Subcutaneous abdominal adipose tissue (tissue), 5 donors: ENCODE measurements at regions not wholly inside any gene's neighbourhood (a gene's known extent, or its start where the extent isn't known, plus 50 kb on each side); places are given as distances from the start of the nearest gene placed in this dataset.

Experiments
- H3K27ac ChIP-seq: one replicate; pipeline ENCODE4 v1.7.0; 2013; ENCODE audit warnings: low read depth, mild to moderate bottlenecking, inconsistent platforms, low read length, moderate library complexity
- H3K27me3 ChIP-seq, 5 donors: one replicate each; pipeline ENCODE4 v1.7.0; 2013; ENCODE audit warnings: low read length in 5 of 5, inconsistent platforms in 1 of 5; ENCODE audit not compliant: control insufficient read depth in 5 of 5, insufficient read depth in 4 of 5
- H3K36me3 ChIP-seq, 5 donors: one replicate each; pipeline ENCODE4 v1.7.0; 2013; ENCODE audit warnings: low read length in 5 of 5; ENCODE audit not compliant: control insufficient read depth in 5 of 5, insufficient read depth in 5 of 5
- H3K4me1 ChIP-seq, 5 donors: one replicate each; pipeline ENCODE4 v1.7.0; 2013; ENCODE audit warnings: low read length in 5 of 5, mild to moderate bottlenecking in 3 of 5, moderate library complexity in 1 of 5; ENCODE audit not compliant: control insufficient read depth in 5 of 5, insufficient read depth in 5 of 5
- H3K4me3 ChIP-seq, 5 donors: one replicate each; pipeline ENCODE4 v1.7.0; 2013; ENCODE audit warnings: low read length in 5 of 5, low read depth in 1 of 5
- H3K9ac ChIP-seq, 5 donors: one replicate each; pipeline ENCODE4 v1.7.0; 2013; ENCODE audit warnings: low read length in 5 of 5, mild to moderate bottlenecking in 4 of 5, moderate library complexity in 3 of 5
- H3K9me3 ChIP-seq, 5 donors: one replicate each; pipeline ENCODE4 v1.7.0; 2013; ENCODE audit warnings: low read length in 5 of 5; ENCODE audit not compliant: control insufficient read depth in 5 of 5
- donor health status: healthy.
- donor health status: healthy.
- donor health status: healthy.
- donor health status: healthy.
- donor health status: healthy.

- H3K4me3 ChIP-seq, result no peak overlapping the region
- H3K36me3 ChIP-seq, result no peaks in the 10 kb centered on the region
- H3K27ac ChIP-seq, result no peak overlapping the region
- H3K27me3 ChIP-seq, result no peaks in the 10 kb centered on the region
- no peak overlapping the region for H3K9ac ChIP-seq
- peaks cover 0 to 3% (median 0%) of the 10 kb centered on the region in 5 donors for H3K9me3 ChIP-seq
- peaks cover 0 to 3% (median 0%) of the 10 kb centered on the region in 5 donors for H3K4me1 ChIP-seq
These were observed 585.0 kb downstream of the NR4A2 start for GRCh38 chr2:155747531-155747930.

DNA sequence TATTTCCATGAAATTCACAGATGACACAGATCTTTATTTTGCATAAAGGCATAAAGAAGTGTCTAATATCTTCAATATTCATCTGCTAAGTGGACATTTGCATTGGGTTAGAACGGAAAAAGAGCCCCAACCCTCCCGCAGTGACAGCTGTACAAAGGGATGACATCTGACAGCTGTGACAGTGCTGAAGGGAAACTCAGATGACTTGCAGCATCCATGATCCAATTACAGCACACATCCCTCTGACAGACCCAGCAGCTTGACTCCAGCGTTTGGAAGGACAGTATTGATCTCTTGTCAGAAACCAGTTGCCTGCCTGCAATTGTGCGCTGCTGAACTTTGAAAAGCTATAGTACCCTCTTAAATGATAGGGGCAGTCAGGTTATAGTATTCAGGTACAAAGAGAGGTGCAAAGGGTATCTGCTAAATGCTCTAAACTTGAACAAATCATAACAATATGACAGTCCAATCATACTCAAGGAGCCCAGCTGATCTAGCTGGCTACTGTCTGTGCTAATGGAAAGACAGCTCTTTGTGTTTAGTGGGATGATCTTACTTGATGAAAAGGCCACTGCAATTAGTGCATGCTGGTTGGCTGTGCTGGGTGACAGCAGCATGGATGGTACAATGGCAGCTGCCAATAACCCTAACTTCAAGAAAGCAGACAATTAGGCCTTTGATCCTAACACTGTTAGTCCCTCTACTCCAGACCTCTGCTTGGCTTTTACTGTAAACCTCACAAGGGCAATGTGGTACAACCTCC, 599.2 kb downstream of the NR4A2 start:
- no peaks in the 10 kb centered on the region for H3K9me3 ChIP-seq
- H3K27ac ChIP-seq, result no peak overlapping the region
- H3K4me1 ChIP-seq, result no peaks in the 10 kb centered on the region
- H3K36me3 ChIP-seq, result no peaks in the 10 kb centered on the region
- no peak overlapping the region for H3K4me3 ChIP-seq
- H3K27me3 ChIP-seq, result peaks cover 0 to 2% (median 0%) of the 10 kb centered on the region in 5 donors
- H3K9ac ChIP-seq, result no peak overlapping the region

- Histone ChIP-seq H3K9me3 (no peaks in the 10 kb centered on the region), H3K4me3 (no peak overlapping the region), H3K36me3 (no peaks in the 10 kb centered on the region), H3K27me3 (peaks cover 0 to 4% (median 3%) of the 10 kb centered on the region in 5 donors), H3K4me1 (no peaks in the 10 kb centered on the region), H3K27ac (no peak overlapping the region), H3K9ac (no peak overlapping the region)
These were observed 601.7 kb downstream of the NR4A2 start for GRCh38 chr2:155730804-155731203.

DNA sequence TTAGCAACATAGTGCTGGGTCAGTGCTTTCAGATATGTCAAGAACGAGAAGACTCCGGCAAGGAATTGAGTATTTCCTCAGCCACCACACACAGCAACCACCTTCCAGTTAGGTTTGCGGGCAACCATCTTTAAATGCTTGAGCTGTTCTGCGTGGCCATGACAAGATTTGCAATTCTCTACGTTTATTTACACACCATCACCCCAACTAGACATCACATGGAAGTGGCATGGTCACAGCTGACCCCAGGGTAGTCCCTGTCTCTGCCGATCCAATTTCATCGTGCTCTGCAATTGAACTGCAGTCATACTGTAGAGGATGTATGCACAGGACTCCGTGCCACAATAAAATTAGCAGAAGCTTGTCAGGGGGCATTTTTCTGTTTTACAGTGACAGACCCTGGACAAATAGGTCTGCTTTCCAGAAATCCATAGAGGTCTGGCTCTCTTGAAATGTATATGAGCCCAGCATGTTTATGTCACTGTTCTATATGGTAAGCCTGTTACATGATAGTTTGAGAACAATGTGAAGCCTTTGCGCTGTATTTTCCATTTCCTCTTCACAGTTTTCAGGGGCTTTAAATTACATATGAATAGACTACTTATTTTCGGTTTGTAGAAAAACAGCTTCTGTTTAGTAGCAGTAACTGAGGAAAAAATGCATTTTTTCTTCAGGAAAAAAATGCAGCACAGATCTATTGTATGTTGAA, 605.2 kb downstream of the NR4A2 start:
- H3K4me1 ChIP-seq, result no peaks in the 10 kb centered on the region
- no peaks in the 10 kb centered on the region for H3K36me3 ChIP-seq
- no peaks in the 10 kb centered on the region for H3K9me3 ChIP-seq
- H3K27me3 ChIP-seq, result peaks cover 0 to 4% (median 3%) of the 10 kb centered on the region in 5 donors
- H3K4me3 ChIP-seq, result peak overlapping the region in 2 of 5 donors; percentile 24 to 48
- H3K27ac ChIP-seq, result no peak overlapping the region
- H3K9ac ChIP-seq, result no peak overlapping the region

- H3K4me1 ChIP-seq, result no peaks in the 10 kb centered on the region
These were observed 610.2 kb downstream of the NR4A2 start for GRCh38 chr2:155722290-155722689.

GRCh38 chr2:155715705-155716104, 616.8 kb downstream of the NR4A2 start:
- Histone ChIP-seq H3K27me3 (no peaks in the 10 kb centered on the region), H3K9me3 (no peaks in the 10 kb centered on the region), H3K9ac (no peak overlapping the region), H3K4me1 (no peaks in the 10 kb centered on the region), H3K4me3 (no peak overlapping the region), H3K36me3 (no peaks in the 10 kb centered on the region), H3K27ac (no peak overlapping the region)

More at GRCh38 chr2:155722290-155722689, 610.2 kb downstream of the NR4A2 start:
- Histone ChIP-seq H3K27ac (no peak overlapping the region), H3K27me3 (peaks cover 0 to 3% (median 2%) of the 10 kb centered on the region in 5 donors), H3K9me3 (no peaks in the 10 kb centered on the region), H3K36me3 (no peaks in the 10 kb centered on the region), H3K4me3 (no peak overlapping the region), H3K9ac (no peak overlapping the region)

GRCh38 chr2:155714983-155715382, 617.5 kb downstream of the NR4A2 start:
- H3K4me3 ChIP-seq, result no peak overlapping the region
- no peak overlapping the region for H3K27ac ChIP-seq
- no peaks in the 10 kb centered on the region for H3K4me1 ChIP-seq
- no peaks in the 10 kb centered on the region for H3K27me3 ChIP-seq
- no peak overlapping the region for H3K9ac ChIP-seq
- no peaks in the 10 kb centered on the region for H3K36me3 ChIP-seq
- H3K9me3 ChIP-seq, result no peaks in the 10 kb centered on the region

DNA sequence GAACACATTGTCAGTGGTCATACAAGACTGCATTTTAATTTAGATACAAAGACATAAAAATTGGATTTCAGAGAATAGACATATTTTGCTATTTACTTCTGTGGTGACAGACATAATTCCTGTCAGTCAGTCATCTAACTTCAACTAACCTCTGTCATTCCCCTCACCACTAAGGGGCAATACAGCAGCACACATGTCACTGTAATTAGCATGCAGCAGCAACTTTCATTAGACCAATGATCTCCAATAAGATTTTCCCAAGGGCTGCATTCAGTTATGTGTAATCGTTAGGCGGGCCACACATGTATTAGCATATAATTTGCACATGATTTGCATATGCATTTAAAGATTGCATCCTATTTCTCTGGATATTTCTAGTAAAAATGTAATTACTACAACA, 624.5 kb downstream of the NR4A2 start:
- Histone ChIP-seq H3K4me3 (no peak overlapping the region), H3K4me1 (no peaks in the 10 kb centered on the region), H3K9ac (no peak overlapping the region), H3K9me3 (no peaks in the 10 kb centered on the region), H3K27me3 (no peaks in the 10 kb centered on the region), H3K36me3 (no peaks in the 10 kb centered on the region), H3K27ac (no peak overlapping the region)

DNA sequence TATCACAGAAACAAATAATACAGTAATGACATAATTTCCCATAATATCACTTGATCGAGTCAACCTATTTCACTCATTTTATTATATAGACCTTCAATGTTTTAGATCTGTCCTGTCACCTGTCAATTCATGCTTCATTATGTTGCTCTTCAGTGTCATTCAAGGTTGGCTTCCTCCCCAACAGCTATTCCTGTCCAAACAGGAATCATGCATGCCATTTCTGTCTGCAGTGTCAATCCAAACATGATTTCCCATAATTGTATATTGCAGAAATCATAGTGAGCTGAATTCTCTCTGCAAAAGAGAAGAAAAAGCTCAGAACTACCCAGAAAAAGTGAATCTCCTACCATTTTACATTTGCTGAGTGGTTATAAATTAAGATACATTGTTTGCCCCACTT, 628.6 kb downstream of the NR4A2 start:
- Histone ChIP-seq H3K4me1 (no peaks in the 10 kb centered on the region), H3K9ac (no peak overlapping the region), H3K27me3 (no peaks in the 10 kb centered on the region), H3K27ac (no peak overlapping the region), H3K36me3 (no peaks in the 10 kb centered on the region), H3K4me3 (no peak overlapping the region), H3K9me3 (no peaks in the 10 kb centered on the region)

DNA sequence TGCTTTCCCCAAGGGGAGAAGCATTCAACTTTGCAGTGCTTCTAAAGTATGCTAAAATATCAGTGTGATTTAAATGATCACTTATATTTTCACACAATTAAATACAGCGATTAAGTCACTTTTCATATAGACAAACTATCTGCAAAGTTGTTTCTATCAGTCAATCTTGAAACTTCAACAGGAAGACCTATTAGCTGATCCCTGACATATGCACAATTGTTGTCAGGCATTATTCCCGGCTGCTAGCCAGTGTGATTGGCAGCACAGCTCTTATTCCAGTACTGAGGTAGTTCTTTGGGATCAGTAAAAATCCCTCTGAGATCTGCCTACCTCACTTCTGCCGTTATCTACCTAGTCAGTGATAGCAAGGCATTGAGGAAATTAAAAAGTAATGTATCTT, 629.5 kb downstream of the NR4A2 start:
- no peak overlapping the region for H3K27ac ChIP-seq
- H3K36me3 ChIP-seq, result no peaks in the 10 kb centered on the region
- no peaks in the 10 kb centered on the region for H3K4me1 ChIP-seq
- H3K9ac ChIP-seq, result no peak overlapping the region
- H3K9me3 ChIP-seq, result no peaks in the 10 kb centered on the region
- H3K27me3 ChIP-seq, result no peaks in the 10 kb centered on the region
- no peak overlapping the region for H3K4me3 ChIP-seq
